CD14-positive monocyte (primary cell): ENCODE measurements at regions not wholly inside any gene's neighbourhood (a gene's known extent, or its start where the extent isn't known, plus 50 kb on each side); places are given as distances from the start of the nearest gene placed in this dataset.
"Not testable (repeated sequence)": the region's sequence is repeated elsewhere in the genome, so short reads cannot be mapped to it uniquely, and the experiment has no call there.

Source experiments
- DNase-seq, 3 donors: peaks; one replicate each; pipeline ENCODE4 v3.0.0-alpha.2; 2011 to 2022
- H2AFZ ChIP-seq: 2 replicates; pipeline ENCODE4 v1.6.0; 2012; ENCODE audit warnings: mild to moderate bottlenecking, low read depth, low read length, inconsistent platforms; ENCODE audit not compliant: insufficient read depth, poor library complexity, severe bottlenecking
- H3K27ac ChIP-seq, 2 donors: 1 replicate in 1 of 2; 2 replicates in 1 of 2; pipeline ENCODE4 v1.5.1; 2012 to 2013; ENCODE audit warnings: low read length in 2 of 2, control low read depth in 1 of 2, inconsistent platforms in 1 of 2, low read depth in 1 of 2, mild to moderate bottlenecking in 1 of 2
- H3K27me3 ChIP-seq, 2 donors: one replicate each; pipeline versions ENCODE4 v1.6.0 to v1.6.1; 2011 to 2013; ENCODE audit warnings: low read length in 2 of 2; ENCODE audit not compliant: control insufficient read depth in 2 of 2, insufficient read depth in 2 of 2
- H3K36me3 ChIP-seq, 2 donors: replicated peaks in 1 of 2; 1 replicate in 1 of 2; 2 replicates in 1 of 2; pipeline versions ENCODE4 v1.5.1 to v1.6.1; 2012 to 2013; ENCODE audit warnings: low read length in 2 of 2, control low read depth in 1 of 2, inconsistent platforms in 1 of 2, mild to moderate bottlenecking in 1 of 2; ENCODE audit not compliant: insufficient read depth in 2 of 2, control insufficient read depth in 1 of 2
- H3K4me1 ChIP-seq, 2 donors: 1 replicate in 1 of 2; 2 replicates in 1 of 2; pipeline versions ENCODE4 v1.5.1 to v1.6.1; 2012 to 2013; ENCODE audit warnings: low read length in 2 of 2, control low read depth in 1 of 2, inconsistent platforms in 1 of 2, mild to moderate bottlenecking in 1 of 2, moderate library complexity in 1 of 2; ENCODE audit not compliant: insufficient read depth in 2 of 2, control insufficient read depth in 1 of 2
- H3K4me2 ChIP-seq: replicated peaks from 2 replicates; pipeline ENCODE3; 2012; ENCODE audit warnings: low read length, moderate library complexity, mild to moderate bottlenecking; ENCODE audit not compliant: poor library complexity, severe bottlenecking; ENCODE audit errors: extremely low read depth
- H3K4me3 ChIP-seq, 3 experiments: fragments of 200-600 bp in 1 of 3; sonication (generic) in 1 of 3; replicated peaks in 1 of 3; 1 replicate in 2 of 3; 2 replicates in 1 of 3; pipeline ENCODE4 v1.5.1; 2011 to 2013; ENCODE audit warnings: low read length in 3 of 3, mild to moderate bottlenecking in 3 of 3, control low read depth in 2 of 3, low read depth in 2 of 3, inconsistent platforms in 1 of 3, moderate library complexity in 1 of 3
- H3K79me2 ChIP-seq: 2 replicates; pipeline ENCODE4 v1.6.0; 2012; ENCODE audit warnings: mild to moderate bottlenecking, control low read depth, inconsistent platforms, low read length, moderate library complexity; ENCODE audit not compliant: insufficient read depth
- H3K9ac ChIP-seq: 2 replicates; pipeline ENCODE4 v1.6.0; 2017; ENCODE audit warnings: low read length, mild to moderate bottlenecking; ENCODE audit not compliant: insufficient read depth, poor library complexity, severe bottlenecking
- H3K9me3 ChIP-seq, 2 donors: replicated peaks in 1 of 2; 1 replicate in 1 of 2; 2 replicates in 1 of 2; pipeline versions ENCODE4 v1.5.1 to v1.6.1; 2012 to 2013; ENCODE audit warnings: low read length in 2 of 2, control low read depth in 1 of 2; ENCODE audit not compliant: control insufficient read depth in 1 of 2, insufficient read depth in 1 of 2
- H4K20me1 ChIP-seq: 2 replicates; pipeline ENCODE4 v1.6.0; 2012; ENCODE audit warnings: mild to moderate bottlenecking, low read length, control low read depth, moderate library complexity; ENCODE audit not compliant: insufficient read depth
- H3K27ac Mint-ChIP-seq, 7 donors: one replicate each; pipeline ENCODE4 v1.8.0; 2020; ENCODE audit warnings: mild to moderate bottlenecking in 7 of 7, mixed read lengths in 7 of 7, moderate library complexity in 6 of 7, inconsistent platforms in 2 of 7
- H3K27me3 Mint-ChIP-seq, 3 donors: one replicate each; pipeline ENCODE4 v1.8.0; 2021 to 2022; ENCODE audit warnings: low read depth in 3 of 3, mild to moderate bottlenecking in 3 of 3, mixed read lengths in 3 of 3, moderate library complexity in 3 of 3, inconsistent platforms in 1 of 3
- H3K36me3 Mint-ChIP-seq, 2 donors: one replicate each; pipeline ENCODE4 v1.8.0; 2020; ENCODE audit warnings: mixed read lengths in 2 of 2, inconsistent platforms in 1 of 2, mild to moderate bottlenecking in 1 of 2
- H3K4me1 Mint-ChIP-seq: one replicate; pipeline ENCODE4 v1.8.0; 2020; ENCODE audit warnings: mild to moderate bottlenecking, mixed read lengths
- H3K4me3 Mint-ChIP-seq, 2 donors: one replicate each; pipeline ENCODE4 v1.8.0; 2020; ENCODE audit warnings: mild to moderate bottlenecking in 2 of 2, mixed read lengths in 2 of 2, moderate library complexity in 1 of 2
- H3K9me3 Mint-ChIP-seq, 7 donors: one replicate each; pipeline ENCODE4 v1.8.0; 2020 to 2022; ENCODE audit warnings: mixed read lengths in 7 of 7, mild to moderate bottlenecking in 6 of 7, moderate library complexity in 6 of 7, inconsistent platforms in 2 of 7
- WGBS: methylation state at CpG from one replicate; pipeline ENCODE4 v1.1.5; 2013; ENCODE audit warnings: missing lambda C conversion rate; ENCODE audit not compliant: insufficient coverage; 5-methylcytosine and 5-hydroxymethylcytosine counted together
- intact Hi-C, 2 donors: fragments of 100-400 bp; cut with micrococcal nuclease; formaldehyde crosslinking; loops; one replicate each; pipeline versions ENCODE4 v1.15.0 to v1.15.1; 2023
- TF ChIP-seq, protein P1 (sequence below): fragments of 200-600 bp; IDR thresholded peaks from one replicate; pipeline ENCODE4 v1.8.0; 2022; ENCODE audit warnings: antibody characterized with exemption, mild to moderate bottlenecking

GRCh38 chr12:131216587-131216986 lies 262.9 kb downstream of the ADGRD1 start:
- H3K27ac ChIP-seq, H3K4me1 Mint-ChIP-seq, DNase-seq, intact Hi-C loops, H3K79me2 ChIP-seq, H4K20me1 ChIP-seq, H3K27me3 ChIP-seq, H3K27ac Mint-ChIP-seq, H3K4me2 ChIP-seq, H3K36me3 ChIP-seq, H3K4me3 Mint-ChIP-seq, H3K9me3 ChIP-seq, H3K4me1 ChIP-seq, H3K36me3 Mint-ChIP-seq, H3K9ac ChIP-seq, H3K4me3 ChIP-seq, H2AFZ ChIP-seq: not testable (repeated sequence)
- 20% methylated on average over 6 of the region's 14 CpGs for WGBS
- H3K27me3 Mint-ChIP-seq: peaks cover 17 to 30% (median 18%) of the 10 kb centered on the region in 3 donors
- peaks cover 5 to 15% (median 9%) of the 10 kb centered on the region in 7 donors for H3K9me3 Mint-ChIP-seq

- Histone ChIP-seq H3K9ac (no peak overlapping the region), H3K4me1 (peaks cover under 1 to 6% of the 10 kb centered on the region in 2 donors), H2AFZ (no peak overlapping the region), H3K4me2 (no peak overlapping the region), H3K36me3 (no peaks in the 10 kb centered on the region), H3K9me3 (peaks cover 0 to 9% of the 10 kb centered on the region in 2 donors), H4K20me1 (no peaks in the 10 kb centered on the region), H3K27me3 (peaks cover 0 to 12% of the 10 kb centered on the region in 2 donors), H3K79me2 (no peaks in the 10 kb centered on the region), H3K27ac (no peak overlapping the region), H3K4me3 (no peak overlapping the region)
- H3K4me1 Mint-ChIP-seq: peaks cover 10% of the 10 kb centered on the region
- intact Hi-C loops: no loop called here
- TF ChIP-seq, protein P1, sequence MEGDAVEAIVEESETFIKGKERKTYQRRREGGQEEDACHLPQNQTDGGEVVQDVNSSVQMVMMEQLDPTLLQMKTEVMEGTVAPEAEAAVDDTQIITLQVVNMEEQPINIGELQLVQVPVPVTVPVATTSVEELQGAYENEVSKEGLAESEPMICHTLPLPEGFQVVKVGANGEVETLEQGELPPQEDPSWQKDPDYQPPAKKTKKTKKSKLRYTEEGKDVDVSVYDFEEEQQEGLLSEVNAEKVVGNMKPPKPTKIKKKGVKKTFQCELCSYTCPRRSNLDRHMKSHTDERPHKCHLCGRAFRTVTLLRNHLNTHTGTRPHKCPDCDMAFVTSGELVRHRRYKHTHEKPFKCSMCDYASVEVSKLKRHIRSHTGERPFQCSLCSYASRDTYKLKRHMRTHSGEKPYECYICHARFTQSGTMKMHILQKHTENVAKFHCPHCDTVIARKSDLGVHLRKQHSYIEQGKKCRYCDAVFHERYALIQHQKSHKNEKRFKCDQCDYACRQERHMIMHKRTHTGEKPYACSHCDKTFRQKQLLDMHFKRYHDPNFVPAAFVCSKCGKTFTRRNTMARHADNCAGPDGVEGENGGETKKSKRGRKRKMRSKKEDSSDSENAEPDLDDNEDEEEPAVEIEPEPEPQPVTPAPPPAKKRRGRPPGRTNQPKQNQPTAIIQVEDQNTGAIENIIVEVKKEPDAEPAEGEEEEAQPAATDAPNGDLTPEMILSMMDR: no peak
- WGBS: 69% methylated on average over 14 of the region's 22 CpGs
- peaks cover 6 to 15% (median 9%) of the 10 kb centered on the region in 7 donors for H3K9me3 Mint-ChIP-seq
- peak overlapping the region in 1 of 2 donors; percentile 59 for H3K4me3 Mint-ChIP-seq
- H3K27me3 Mint-ChIP-seq: peaks cover 17 to 33% (median 22%) of the 10 kb centered on the region in 3 donors
- no peaks in the 10 kb centered on the region for H3K36me3 Mint-ChIP-seq
- H3K27ac Mint-ChIP-seq: no peak overlapping the region
- DNase-seq: no peak
Observed at GRCh38 chr12:131217024-131217586, 263.4 kb downstream of the ADGRD1 start.
